BLaER1 treated with 17β-estradiol and CSF1 and Interleukin-3, amounts not matched to agents 10 nM and 100 nM (cell line): ENCODE measurements at regions not wholly inside any gene's neighbourhood (a gene's known extent, or its start where the extent isn't known, plus 50 kb on each side); places are given as distances from the start of the nearest gene placed in this dataset.

Experiments used
- H3K27ac ChIP-seq, 11 experiments: shearing (Covaris generic); formaldehyde crosslinking; 2 replicates each; pipeline ENCODE4 v1.8.1; 2022
- H3K27me3 ChIP-seq, 11 experiments: shearing (Covaris generic); formaldehyde crosslinking; 2 replicates each; pipeline ENCODE4 v1.8.1; 2022
- H3K36me3 ChIP-seq, 11 experiments: shearing (Covaris generic); formaldehyde crosslinking; 2 replicates each; pipeline ENCODE4 v1.8.1; 2022
- H3K4me1 ChIP-seq, 10 experiments: shearing (Covaris generic); formaldehyde crosslinking; 2 replicates each; pipeline ENCODE4 v1.8.1; 2022
- H3K4me2 ChIP-seq, 11 experiments: shearing (Covaris generic); formaldehyde crosslinking; 2 replicates each; pipeline ENCODE4 v1.8.1; 2022
- H3K4me3 ChIP-seq, 10 experiments: shearing (Covaris generic); formaldehyde crosslinking; 2 replicates each; pipeline ENCODE4 v1.8.1; 2022
- H3K9ac ChIP-seq, 11 experiments: shearing (Covaris generic); formaldehyde crosslinking; 2 replicates each; pipeline ENCODE4 v1.8.1; 2022
- H3K9me3 ChIP-seq, 11 experiments: shearing (Covaris generic); formaldehyde crosslinking; replicated peaks in 1 of 11; 2 replicates each; pipeline ENCODE4 v1.8.1; 2022
- H4K20me1 ChIP-seq, 11 experiments: shearing (Covaris generic); formaldehyde crosslinking; 2 replicates each; pipeline ENCODE4 v1.8.1; 2022
- Cebpa-rat ChIP-seq, 11 experiments: shearing (Covaris generic); IDR thresholded peaks; 2 replicates each; pipeline ENCODE4 v1.8.1; 2022

DNA sequence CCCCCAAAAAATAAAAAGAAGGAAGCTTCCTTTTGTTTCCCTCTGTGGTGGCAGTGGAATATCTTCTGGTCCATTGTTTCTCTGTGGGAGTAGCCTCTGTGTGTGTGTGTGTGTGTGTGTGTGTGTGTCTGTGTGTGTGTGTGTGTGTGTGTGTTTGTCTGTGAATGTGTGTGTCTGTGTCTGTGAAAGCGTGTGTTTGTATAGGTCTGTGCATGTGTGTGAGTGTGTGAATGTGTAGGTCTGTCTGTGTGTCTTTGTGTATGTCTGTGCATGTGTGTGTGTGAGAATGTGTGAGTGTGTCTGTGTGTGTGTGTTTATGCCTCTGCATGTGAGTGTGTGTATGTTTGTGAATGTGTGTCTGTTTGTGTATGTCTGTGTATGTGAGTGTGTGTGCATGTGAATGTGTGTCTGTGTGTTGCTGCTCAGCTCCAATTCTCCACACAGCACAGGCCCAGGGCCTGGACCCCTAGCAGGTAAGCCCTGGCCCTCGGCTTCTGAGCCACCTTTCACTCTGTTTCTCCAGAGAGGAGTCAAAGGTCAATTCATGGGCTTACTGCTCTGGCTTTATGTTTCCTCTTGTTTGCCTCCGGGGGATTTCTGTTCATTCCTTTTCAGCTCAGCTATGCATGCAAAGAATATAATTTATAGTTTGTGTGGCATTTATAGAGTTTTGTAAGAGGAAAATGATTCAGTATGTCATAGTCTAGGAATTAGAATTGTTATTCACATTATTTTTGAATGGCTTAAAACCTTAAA is 89.8 kb downstream of the UCHL1 start:
- Histone ChIP-seq H3K4me2 (no peak overlapping the region), H3K4me3 (no peak overlapping the region), H3K9me3 (peaks cover 0 to 15% (median 7%) of the 10 kb centered on the region in 11 experiments; a peak in 12 of 22 replicates), H3K27ac (no peak overlapping the region), H3K4me1 (no peaks in the 10 kb centered on the region), H3K27me3 (no peaks in the 10 kb centered on the region), H3K36me3 (no peaks in the 10 kb centered on the region), H3K9ac (no peak overlapping the region), H4K20me1 (no peaks in the 10 kb centered on the region)
- no peak for TF ChIP-seq Cebpa-rat (IDR thresholded peaks at IDR 0.05)

GRCh38 chr4:41349021-41349420 is 92.3 kb downstream of the UCHL1 start:
- Histone ChIP-seq H3K27ac (no peak overlapping the region), H3K27me3 (no peaks in the 10 kb centered on the region), H3K4me1 (no peaks in the 10 kb centered on the region), H3K9ac (no peak overlapping the region), H3K4me3 (no peak overlapping the region), H3K9me3 (peaks cover 0 to 13% (median 8%) of the 10 kb centered on the region in 11 experiments; a peak in 11 of 22 replicates), H3K36me3 (no peaks in the 10 kb centered on the region), H4K20me1 (no peaks in the 10 kb centered on the region), H3K4me2 (no peak overlapping the region)
- TF ChIP-seq Cebpa-rat (IDR thresholded peaks at IDR 0.05) = no peak

GRCh38 chr4:41358647-41359421 is 102.1 kb downstream of the UCHL1 start:
- Histone ChIP-seq H3K27me3 (peaks cover 6 to 35% (median 22%) of the 10 kb centered on the region in 11 experiments; a peak in 17 of 22 replicates), H3K9ac (no peak overlapping the region), H4K20me1 (no peaks in the 10 kb centered on the region), H3K9me3 (peaks cover 0 to 11% (median 4%) of the 10 kb centered on the region in 11 experiments; a peak in 4 of 22 replicates), H3K36me3 (no peaks in the 10 kb centered on the region), H3K4me2 (no peak overlapping the region), H3K4me1 (peaks cover 0 to 20% (median 14%) of the 10 kb centered on the region in 10 experiments; a peak in 15 of 20 replicates), H3K27ac (no peak overlapping the region), H3K4me3 (no peak overlapping the region)
- no peak for TF ChIP-seq Cebpa-rat (IDR thresholded peaks at IDR 0.05)

DNA sequence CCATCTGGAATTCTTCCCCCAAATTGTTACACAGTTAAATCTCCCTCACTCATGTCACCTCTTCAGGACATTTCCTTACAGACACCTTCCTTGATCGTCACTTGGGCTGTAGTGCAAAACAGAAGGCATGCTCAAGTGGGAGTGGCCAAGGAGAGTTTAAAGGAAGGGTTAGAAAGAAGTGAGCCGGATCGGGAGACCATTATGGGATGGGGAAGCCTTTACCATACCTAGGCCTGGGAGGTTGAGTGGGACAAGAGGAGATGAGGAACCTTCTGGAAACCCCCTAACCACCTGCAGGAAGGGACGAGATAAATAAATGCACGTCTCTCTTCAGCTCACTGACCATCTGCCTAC is 102.7 kb downstream of the UCHL1 start:
- no peak for TF ChIP-seq Cebpa-rat (IDR thresholded peaks at IDR 0.05)
- H3K27ac ChIP-seq = no peak overlapping the region
- no peak overlapping the region for H3K9ac ChIP-seq
- no peaks in the 10 kb centered on the region for H4K20me1 ChIP-seq
- H3K36me3 ChIP-seq = no peaks in the 10 kb centered on the region
- peaks cover 6 to 35% (median 22%) of the 10 kb centered on the region in 11 experiments; a peak in 17 of 22 replicates for H3K27me3 ChIP-seq
- peaks cover 0 to 7% (median 0%) of the 10 kb centered on the region in 11 experiments; a peak in 3 of 22 replicates for H3K9me3 ChIP-seq
- H3K4me1 ChIP-seq = peaks cover 0 to 20% (median 14%) of the 10 kb centered on the region in 10 experiments; a peak in 15 of 20 replicates
- no peak overlapping the region; a peak in 1 of 20 replicates for H3K4me3 ChIP-seq
- H3K4me2 ChIP-seq = peak overlapping the region in 3 of 11 experiments; percentile 95 to 100 (median 99); a peak in 2 of 22 replicates

DNA sequence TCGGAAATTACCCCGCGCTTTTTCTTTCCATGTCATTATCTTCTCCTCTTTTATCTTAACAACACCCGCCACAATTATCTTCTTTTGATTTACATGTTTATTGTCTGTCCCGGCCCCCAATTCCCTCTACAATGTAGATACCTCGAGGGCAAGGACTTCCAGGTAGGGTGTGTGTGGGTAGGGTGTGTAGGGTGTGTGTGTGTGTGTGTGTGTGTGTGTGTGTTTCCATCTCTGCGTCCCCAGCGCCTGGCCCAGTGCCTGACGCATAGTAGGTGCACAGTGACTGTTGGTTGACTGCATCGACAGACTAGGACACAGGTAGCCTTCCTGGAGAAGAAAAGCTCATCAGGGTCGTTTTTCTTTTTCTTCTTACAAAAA is 103.1 kb downstream of the UCHL1 start:
- Histone ChIP-seq H3K4me1 (peaks cover 0 to 20% (median 14%) of the 10 kb centered on the region in 10 experiments; a peak in 15 of 20 replicates), H3K27ac (peak overlapping the region in 2 of 11 experiments; percentile 40 to 43; a peak in 2 of 22 replicates), H3K4me3 (peak overlapping the region; percentile 74 to 87 (median 82)), H3K9me3 (peaks cover 0 to 7% (median 0%) of the 10 kb centered on the region in 11 experiments; a peak in 1 of 22 replicates), H3K4me2 (peak overlapping the region; percentile 94 to 100 (median 99)), H4K20me1 (no peaks in the 10 kb centered on the region), H3K27me3 (peaks cover 6 to 35% (median 22%) of the 10 kb centered on the region in 11 experiments; a peak in 17 of 22 replicates), H3K9ac (peak overlapping the region in 10 of 11 experiments; percentile 61 to 79 (median 71); a peak in 18 of 22 replicates), H3K36me3 (no peaks in the 10 kb centered on the region)
- TF ChIP-seq Cebpa-rat (IDR thresholded peaks at IDR 0.05) = no peak

GRCh38 chr4:41360214-41360920 is 103.6 kb downstream of the UCHL1 start:
- Histone ChIP-seq H3K4me3 (peak overlapping the region; percentile 74 to 87 (median 82)), H3K9ac (peak overlapping the region; percentile 61 to 79 (median 70); a peak in 21 of 22 replicates), H3K4me1 (peaks cover 0 to 20% (median 14%) of the 10 kb centered on the region in 10 experiments; a peak in 15 of 20 replicates), H3K27ac (peak overlapping the region in 8 of 11 experiments; percentile 22 to 46 (median 40); a peak in 5 of 22 replicates), H3K27me3 (peaks cover 6 to 35% (median 22%) of the 10 kb centered on the region in 11 experiments; a peak in 17 of 22 replicates), H3K4me2 (peak overlapping the region; percentile 94 to 100 (median 99)), H3K9me3 (peaks cover 0 to 7% (median 0%) of the 10 kb centered on the region in 11 experiments; a peak in 1 of 22 replicates), H4K20me1 (no peaks in the 10 kb centered on the region), H3K36me3 (no peaks in the 10 kb centered on the region)
- no peak for TF ChIP-seq Cebpa-rat (IDR thresholded peaks at IDR 0.05)

GRCh38 chr4:41360921-41361793 is 104.4 kb downstream of the UCHL1 start:
- Histone ChIP-seq H3K9ac (peak overlapping the region; percentile 61 to 79 (median 69); a peak in 21 of 22 replicates), H3K27ac (peak overlapping the region in 6 of 11 experiments; percentile 22 to 46 (median 37); a peak in 8 of 22 replicates), H3K4me2 (peak overlapping the region; percentile 94 to 100 (median 99)), H3K4me3 (peak overlapping the region; percentile 74 to 87 (median 82)), H3K36me3 (no peaks in the 10 kb centered on the region), H4K20me1 (no peaks in the 10 kb centered on the region), H3K9me3 (peaks cover 0 to 7% (median 0%) of the 10 kb centered on the region in 11 experiments; a peak in 1 of 22 replicates), H3K27me3 (peaks cover 6 to 35% (median 22%) of the 10 kb centered on the region in 11 experiments; a peak in 17 of 22 replicates), H3K4me1 (peaks cover 0 to 20% (median 14%) of the 10 kb centered on the region in 10 experiments; a peak in 15 of 20 replicates)
- TF ChIP-seq Cebpa-rat (IDR thresholded peaks at IDR 0.05) = no peak
